Liver (tissue), 7 donors: ENCODE measurements at regions not wholly inside any gene's neighbourhood (a gene's known extent, or its start where the extent isn't known, plus 50 kb on each side); places are given as distances from the start of the nearest gene placed in this dataset.

Source experiments
- DNase-seq: peaks from one replicate; pipeline ENCODE4 v3.0.0-alpha.2; 2017; ENCODE audit warnings: low spot score
- H3K27ac ChIP-seq, 2 donors: one replicate each; pipeline ENCODE4 v1.7.0; 2013; ENCODE audit warnings: inconsistent platforms in 2 of 2, low read length in 2 of 2, control low read depth in 1 of 2, low read depth in 1 of 2, mild to moderate bottlenecking in 1 of 2
- H3K27me3 ChIP-seq, 4 donors: one replicate each; pipeline versions ENCODE4 v1.6.1 to v1.7.0; 2013; ENCODE audit warnings: low read length in 3 of 4, inconsistent platforms in 1 of 4, mild to moderate bottlenecking in 1 of 4, moderate library complexity in 1 of 4; ENCODE audit not compliant: control insufficient read depth in 4 of 4, insufficient read depth in 4 of 4
- H3K36me3 ChIP-seq, 4 donors: one replicate each; pipeline versions ENCODE4 v1.6.1 to v1.7.0; 2013; ENCODE audit warnings: low read length in 3 of 4, mild to moderate bottlenecking in 3 of 4, low read depth in 1 of 4, moderate library complexity in 1 of 4; ENCODE audit not compliant: control insufficient read depth in 4 of 4, insufficient read depth in 3 of 4
- H3K4me1 ChIP-seq, 4 donors: one replicate each; pipeline versions ENCODE4 v1.6.1 to v1.7.0; 2013; ENCODE audit warnings: low read length in 3 of 4, mild to moderate bottlenecking in 3 of 4, moderate library complexity in 1 of 4; ENCODE audit not compliant: control insufficient read depth in 4 of 4, insufficient read depth in 4 of 4
- H3K4me3 ChIP-seq, 3 donors: one replicate each; pipeline versions ENCODE4 v1.6.1 to v1.7.0; 2013; ENCODE audit warnings: low read length in 3 of 3, control low read depth in 1 of 3, low read depth in 1 of 3, mild to moderate bottlenecking in 1 of 3
- H3K9ac ChIP-seq, 2 donors: one replicate each; pipeline ENCODE4 v1.7.0; 2013; ENCODE audit warnings: low read length in 2 of 2, mild to moderate bottlenecking in 2 of 2, moderate library complexity in 2 of 2, control low read depth in 1 of 2, low read depth in 1 of 2
- H3K9me3 ChIP-seq, 4 donors: one replicate each; pipeline versions ENCODE4 v1.6.1 to v1.7.0; 2013; ENCODE audit warnings: low read length in 3 of 4; ENCODE audit not compliant: control insufficient read depth in 4 of 4
- ATF3 ChIP-seq: IDR thresholded peaks from 2 replicates; pipeline ENCODE4 v1.6.1; 2016; ENCODE audit warnings: antibody characterized with exemption
- EGR1 ChIP-seq, 2 donors: IDR thresholded peaks; 2 replicates each; pipeline ENCODE4 v1.6.1; 2016 to 2018; ENCODE audit warnings: antibody characterized with exemption in 2 of 2, low read depth in 2 of 2
- FOXA1 ChIP-seq: IDR thresholded peaks from 2 replicates; pipeline ENCODE4 v1.6.1; 2016; ENCODE audit warnings: antibody characterized with exemption
- FOXA2 ChIP-seq: IDR thresholded peaks from 2 replicates; pipeline ENCODE4 v1.6.1; 2016; ENCODE audit warnings: antibody characterized with exemption
- GABPA ChIP-seq, 2 donors: IDR thresholded peaks in 1 of 2; conservative IDR thresholded peaks in 1 of 2; 2 replicates each; pipeline ENCODE4 v1.6.1; 2016; ENCODE audit warnings: antibody characterized with exemption in 2 of 2, mild to moderate bottlenecking in 1 of 2, moderate library complexity in 1 of 2
- HNF4A ChIP-seq, 2 donors: conservative IDR thresholded peaks; 2 replicates each; pipeline ENCODE4 v1.6.1; 2016; ENCODE audit warnings: antibody characterized with exemption in 2 of 2, mild to moderate bottlenecking in 2 of 2
- HNF4G ChIP-seq: IDR thresholded peaks from 2 replicates; pipeline ENCODE4 v1.6.1; 2016; ENCODE audit warnings: antibody characterized with exemption
- JUND ChIP-seq, 2 donors: IDR thresholded peaks; 2 replicates each; pipeline ENCODE4 v1.6.1; 2016; ENCODE audit warnings: antibody characterized with exemption in 2 of 2
- MAX ChIP-seq: IDR thresholded peaks from 2 replicates; pipeline ENCODE4 v1.6.1; 2016; ENCODE audit warnings: antibody characterized with exemption
- NR2F2 ChIP-seq: IDR thresholded peaks from 2 replicates; pipeline ENCODE4 v1.6.1; 2016; ENCODE audit warnings: antibody characterized with exemption
- RAD21 ChIP-seq, 2 donors: IDR thresholded peaks; 2 replicates each; pipeline ENCODE4 v1.6.1; 2016; ENCODE audit warnings: antibody characterized with exemption in 2 of 2, mild to moderate bottlenecking in 2 of 2
- RXRA ChIP-seq, 2 donors: IDR thresholded peaks; 2 replicates each; pipeline ENCODE4 v1.6.1; 2017 to 2018; ENCODE audit warnings: antibody characterized with exemption in 2 of 2, mild to moderate bottlenecking in 1 of 2
- SP1 ChIP-seq: IDR thresholded peaks from 2 replicates; pipeline ENCODE4 v1.6.1; 2018; ENCODE audit warnings: antibody characterized with exemption, mild to moderate bottlenecking
- TAF1 ChIP-seq: conservative IDR thresholded peaks from 2 replicates; pipeline ENCODE4 v1.6.1; 2016; ENCODE audit warnings: antibody characterized with exemption, mild to moderate bottlenecking
- ZBTB33 ChIP-seq: IDR thresholded peaks from 2 replicates; pipeline ENCODE4 v1.6.1; 2016; ENCODE audit warnings: antibody characterized with exemption
- WGBS: extraction: QIAGEN DNeasy Blood & Tissue Kit; methylation state at CpG from one replicate; pipeline ENCODE4 v1.1.7; 2013; 5-methylcytosine and 5-hydroxymethylcytosine counted together
- TF ChIP-seq, protein P1 (sequence below): IDR thresholded peaks from 2 replicates; pipeline ENCODE4 v1.6.1; 2016; ENCODE audit warnings: antibody characterized with exemption, mild to moderate bottlenecking
- donor health status: healthy.
- donor health status: healthy.
- donor health status: healthy.
- donor health status: healthy.

DNA sequence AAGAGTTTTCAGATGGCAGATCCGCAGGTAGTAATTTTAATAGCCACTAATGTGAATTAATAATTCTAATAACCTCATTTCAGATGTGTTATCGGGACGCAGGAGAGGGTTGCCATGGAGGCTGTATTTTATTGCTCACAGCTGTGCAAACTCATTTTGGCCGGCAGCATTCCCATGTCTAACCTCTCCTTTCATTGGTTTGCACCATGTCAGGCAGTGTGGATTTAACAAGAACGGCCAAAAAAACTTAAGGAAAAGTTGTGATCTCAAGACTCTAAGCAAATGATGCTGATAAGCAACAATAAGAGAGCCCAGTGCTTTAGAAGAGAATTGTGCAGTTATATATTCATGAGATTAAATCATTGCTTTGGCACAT lies 88.7 kb upstream of the NRP1 start:
- H3K4me1 ChIP-seq = no peaks in the 10 kb centered on the region
- DNase-seq = no peak
- H3K36me3 ChIP-seq = no peaks in the 10 kb centered on the region
- no peaks in the 10 kb centered on the region for H3K27me3 ChIP-seq
- H3K9me3 ChIP-seq = no peaks in the 10 kb centered on the region
- no peak overlapping the region for H3K4me3 ChIP-seq
- no peak overlapping the region for H3K27ac ChIP-seq
- WGBS = 90% methylated on average over 5 of the region's 5 CpGs
- TF ChIP-seq MAX (no peak), TAF1 (no peak), HNF4A (conservative IDR thresholded peaks at IDR 0.05) (no peak), NR2F2 (no peak), RXRA (IDR thresholded peaks at IDR 0.05) (no peak), FOXA1 (no peak), HNF4G (no peak), GABPA (IDR thresholded peaks at IDR 0.05 in 1 of 2, conservative IDR thresholded peaks at IDR 0.05 in 1 of 2) (no peak), RAD21 (IDR thresholded peaks at IDR 0.05) (no peak), ZBTB33 (no peak), ATF3 (no peak), JUND (IDR thresholded peaks at IDR 0.05) (no peak), SP1 (no peak), FOXA2 (no peak), EGR1 (IDR thresholded peaks at IDR 0.05; ENCODE audit: low read depth in 2 of 2) (no peak)
- TF ChIP-seq, protein P1, sequence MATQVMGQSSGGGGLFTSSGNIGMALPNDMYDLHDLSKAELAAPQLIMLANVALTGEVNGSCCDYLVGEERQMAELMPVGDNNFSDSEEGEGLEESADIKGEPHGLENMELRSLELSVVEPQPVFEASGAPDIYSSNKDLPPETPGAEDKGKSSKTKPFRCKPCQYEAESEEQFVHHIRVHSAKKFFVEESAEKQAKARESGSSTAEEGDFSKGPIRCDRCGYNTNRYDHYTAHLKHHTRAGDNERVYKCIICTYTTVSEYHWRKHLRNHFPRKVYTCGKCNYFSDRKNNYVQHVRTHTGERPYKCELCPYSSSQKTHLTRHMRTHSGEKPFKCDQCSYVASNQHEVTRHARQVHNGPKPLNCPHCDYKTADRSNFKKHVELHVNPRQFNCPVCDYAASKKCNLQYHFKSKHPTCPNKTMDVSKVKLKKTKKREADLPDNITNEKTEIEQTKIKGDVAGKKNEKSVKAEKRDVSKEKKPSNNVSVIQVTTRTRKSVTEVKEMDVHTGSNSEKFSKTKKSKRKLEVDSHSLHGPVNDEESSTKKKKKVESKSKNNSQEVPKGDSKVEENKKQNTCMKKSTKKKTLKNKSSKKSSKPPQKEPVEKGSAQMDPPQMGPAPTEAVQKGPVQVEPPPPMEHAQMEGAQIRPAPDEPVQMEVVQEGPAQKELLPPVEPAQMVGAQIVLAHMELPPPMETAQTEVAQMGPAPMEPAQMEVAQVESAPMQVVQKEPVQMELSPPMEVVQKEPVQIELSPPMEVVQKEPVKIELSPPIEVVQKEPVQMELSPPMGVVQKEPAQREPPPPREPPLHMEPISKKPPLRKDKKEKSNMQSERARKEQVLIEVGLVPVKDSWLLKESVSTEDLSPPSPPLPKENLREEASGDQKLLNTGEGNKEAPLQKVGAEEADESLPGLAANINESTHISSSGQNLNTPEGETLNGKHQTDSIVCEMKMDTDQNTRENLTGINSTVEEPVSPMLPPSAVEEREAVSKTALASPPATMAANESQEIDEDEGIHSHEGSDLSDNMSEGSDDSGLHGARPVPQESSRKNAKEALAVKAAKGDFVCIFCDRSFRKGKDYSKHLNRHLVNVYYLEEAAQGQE = no peak
- H3K9ac ChIP-seq = no peak overlapping the region

DNA sequence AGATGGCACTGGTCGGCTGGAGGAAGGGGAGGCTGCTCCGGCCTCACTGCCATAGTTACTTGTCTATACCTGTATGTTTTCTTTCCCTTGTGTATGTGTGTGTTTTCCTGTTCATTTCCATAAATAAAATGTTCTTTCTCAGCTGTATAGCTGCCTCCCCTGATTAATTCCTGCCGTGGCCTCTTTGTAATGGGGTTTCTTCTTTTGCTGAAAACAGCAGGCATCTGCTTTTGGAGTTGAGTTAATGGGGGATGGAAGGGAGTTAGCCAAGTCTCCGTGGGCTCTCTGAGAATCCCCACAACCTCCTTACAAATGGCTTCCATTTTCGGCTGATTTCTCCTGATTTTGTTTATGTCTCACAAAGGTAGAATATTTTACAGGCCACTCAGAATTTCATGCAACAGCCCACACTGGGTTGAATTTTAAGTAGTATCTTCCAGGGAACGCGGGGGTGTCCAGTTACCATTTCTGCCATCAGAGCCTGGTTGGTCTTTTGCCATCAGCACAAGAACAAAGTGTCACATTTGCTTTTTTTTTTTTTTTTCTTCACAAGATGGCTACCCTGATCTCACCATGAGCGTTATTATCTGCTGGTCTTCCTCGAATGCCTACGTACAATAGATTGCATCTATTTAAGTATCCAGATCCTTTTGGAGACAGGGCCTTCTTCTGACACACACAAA lies 88.1 kb upstream of the NRP1 start:
- no peak for TF ChIP-seq GABPA (IDR thresholded peaks at IDR 0.05 in 1 of 2, conservative IDR thresholded peaks at IDR 0.05 in 1 of 2)
- TF ChIP-seq EGR1 (IDR thresholded peaks at IDR 0.05; ENCODE audit: low read depth in 2 of 2) = no peak
- TF ChIP-seq ZBTB33 = no peak
- TF ChIP-seq ATF3 = no peak
- TF ChIP-seq HNF4A (conservative IDR thresholded peaks at IDR 0.05) = no peak
- TF ChIP-seq RAD21 (IDR thresholded peaks at IDR 0.05) = no peak
- Histone ChIP-seq H3K27ac (no peak overlapping the region), H3K9ac (no peak overlapping the region), H3K9me3 (no peaks in the 10 kb centered on the region), H3K4me1 (no peaks in the 10 kb centered on the region), H3K36me3 (no peaks in the 10 kb centered on the region), H3K27me3 (no peaks in the 10 kb centered on the region), H3K4me3 (no peak overlapping the region)
- no peak for DNase-seq
- WGBS = 89% methylated on average over 10 of the region's 10 CpGs
